ENCODE measurements at regions not wholly inside any gene's neighbourhood (a gene's known extent, or its start where the extent isn't known, plus 50 kb on each side); places are given as distances from the start of the nearest gene placed in this dataset.

DNA sequence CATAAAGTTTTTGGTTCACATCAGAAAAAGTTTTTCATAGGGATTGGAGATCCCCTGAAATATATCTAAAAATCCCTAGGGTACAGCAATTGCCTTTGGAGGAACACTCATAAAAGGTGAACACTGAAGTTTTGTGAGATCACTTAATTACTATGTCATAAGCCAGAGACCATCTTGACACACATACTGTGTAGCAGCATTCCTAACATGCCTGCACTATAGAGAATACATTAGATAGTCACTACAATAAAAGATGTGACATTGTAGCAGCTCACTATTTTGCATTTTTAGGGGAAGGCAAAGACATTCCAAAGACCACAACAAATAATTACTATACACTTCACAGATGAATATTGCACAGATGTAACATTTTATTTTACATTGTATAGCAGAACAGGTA, 779.9 kb downstream of the KCNT2 start:
- no peak for TF ChIP-seq CTCF (conservative IDR thresholded peaks at IDR 0.05; ENCODE audit: low read length)
- no peak overlapping the region for H3K4me3 ChIP-seq (ENCODE audit: low read length)
- no peak for DNase-seq (ENCODE audit: low read depth)

- TF ChIP-seq CTCF (conservative IDR thresholded peaks at IDR 0.05; ENCODE audit: low read length) = no peak
- no peak overlapping the region for H3K4me3 ChIP-seq (ENCODE audit: low read length)
- no peak for DNase-seq (ENCODE audit: low read depth)
Measured at GRCh38 chr1:195820925-195821324, 787.3 kb downstream of the KCNT2 start.

DNA sequence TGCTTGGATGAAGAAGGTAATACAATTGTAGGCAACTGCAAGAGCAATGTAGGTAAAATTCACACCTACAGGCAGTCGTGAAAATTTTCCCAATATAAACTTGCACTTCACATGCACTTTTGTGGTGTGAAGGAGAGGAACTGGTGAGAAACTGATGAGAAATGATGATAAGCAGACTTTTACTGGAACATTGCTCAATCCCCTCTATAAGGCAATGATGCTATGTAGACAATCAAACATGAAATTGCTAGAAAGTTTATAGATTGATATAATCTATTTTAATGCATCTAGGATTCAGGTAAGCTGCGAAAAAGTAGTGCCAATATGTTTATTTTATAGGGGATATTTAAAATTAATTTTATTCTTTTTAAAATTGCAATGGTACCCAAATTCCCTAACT, 802.2 kb downstream of the KCNT2 start:
- no peak for TF ChIP-seq CTCF (conservative IDR thresholded peaks at IDR 0.05; ENCODE audit: low read length)
- DNase-seq (ENCODE audit: low read depth) = no peak
- no peak overlapping the region for H3K4me3 ChIP-seq (ENCODE audit: low read length)

GRCh38 chr1:195804547-195804946, 803.7 kb downstream of the KCNT2 start:
- DNase-seq (ENCODE audit: low read depth) = no peak
- TF ChIP-seq CTCF (conservative IDR thresholded peaks at IDR 0.05; ENCODE audit: low read length) = no peak
- H3K4me3 ChIP-seq (ENCODE audit: low read length) = no peak overlapping the region

GRCh38 chr1:195799016-195799415, 809.2 kb downstream of the KCNT2 start:
- DNase-seq (ENCODE audit: low read depth) = no peak
- no peak for TF ChIP-seq CTCF (conservative IDR thresholded peaks at IDR 0.05; ENCODE audit: low read length)
- no peak overlapping the region for H3K4me3 ChIP-seq (ENCODE audit: low read length)

DNA sequence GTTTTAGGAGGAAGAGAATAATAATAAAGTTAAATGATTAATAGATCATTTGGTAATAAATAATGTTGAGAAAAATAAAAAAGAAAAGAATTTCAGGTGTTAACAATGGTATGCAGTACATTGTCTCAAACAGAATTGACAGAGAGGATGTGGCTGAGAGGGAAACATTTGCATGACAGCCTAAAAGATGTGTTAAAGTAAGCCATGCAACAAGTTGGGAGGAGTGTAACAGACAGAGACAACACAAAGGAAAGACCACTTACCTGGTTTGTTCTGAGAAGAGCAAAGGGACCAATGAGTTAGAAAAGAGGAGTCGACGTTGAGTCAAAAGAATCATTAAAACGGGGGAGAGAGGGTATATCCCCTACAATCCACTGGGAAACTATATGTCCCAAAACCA, 814.0 kb downstream of the KCNT2 start:
- no peak for TF ChIP-seq CTCF (conservative IDR thresholded peaks at IDR 0.05; ENCODE audit: low read length)
- no peak overlapping the region for H3K4me3 ChIP-seq (ENCODE audit: low read length)
- no peak for DNase-seq (ENCODE audit: low read depth)

DNA sequence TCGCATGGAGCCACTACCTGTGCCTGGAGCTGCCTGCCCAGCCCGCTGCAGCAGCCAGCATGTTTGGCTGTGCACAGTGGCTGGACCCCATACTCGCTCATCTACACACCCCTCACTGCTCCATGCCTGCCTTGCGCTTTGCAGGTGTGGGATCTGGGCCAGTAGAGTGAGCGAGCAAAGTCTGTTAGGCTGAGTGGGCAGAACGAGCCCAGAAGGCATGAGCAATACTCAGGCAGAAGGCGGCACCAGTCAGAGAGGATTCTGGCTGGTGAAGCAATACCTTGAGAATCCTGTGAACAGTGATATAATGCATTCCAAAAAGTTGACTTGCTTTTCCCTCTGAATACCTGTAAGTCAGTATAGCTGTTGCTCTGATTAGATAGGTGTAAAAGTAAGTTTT, 816.4 kb downstream of the KCNT2 start:
- TF ChIP-seq CTCF (conservative IDR thresholded peaks at IDR 0.05; ENCODE audit: low read length) = no peak
- no peak overlapping the region for H3K4me3 ChIP-seq (ENCODE audit: low read length)
- no peak for DNase-seq (ENCODE audit: low read depth)
